Tibial nerve (tissue), 4 donors: ENCODE measurements at regions not wholly inside any gene's neighbourhood (a gene's known extent, or its start where the extent isn't known, plus 50 kb on each side); places are given as distances from the start of the nearest gene placed in this dataset.
"Not testable (repeated sequence)": the region's sequence is repeated elsewhere in the genome, so short reads cannot be mapped to it uniquely, and the experiment has no call there.

Experiments
- DNase-seq, 2 donors: peaks; one replicate each; pipeline ENCODE4 v3.0.0-alpha.2; 2019; ENCODE audit warnings: low spot score in 2 of 2
- H3K27ac ChIP-seq, 4 donors: fragments of 200-600 bp; sonication (generic) in 3 of 4; one replicate each; pipeline ENCODE4 v1.5.1; 2017 to 2019; ENCODE audit warnings: mild to moderate bottlenecking in 1 of 4
- H3K27me3 ChIP-seq, 2 donors: fragments of 200-600 bp; sonication (generic) in 1 of 2; one replicate each; pipeline versions ENCODE4 v1.5.1 to v1.6.0; 2017 to 2019
- H3K36me3 ChIP-seq, 3 donors: fragments of 200-600 bp; sonication (generic); one replicate each; pipeline ENCODE4 v1.5.1; 2018 to 2019
- H3K4me1 ChIP-seq, 4 donors: fragments of 200-600 bp; sonication (generic) in 3 of 4; one replicate each; pipeline ENCODE4 v1.5.1; 2017 to 2019
- H3K4me3 ChIP-seq, 4 donors: fragments of 200-600 bp; sonication (generic) in 3 of 4; one replicate each; pipeline ENCODE4 v1.5.1; 2017 to 2019; ENCODE audit warnings: mild to moderate bottlenecking in 1 of 4, moderate library complexity in 1 of 4
- H3K9me3 ChIP-seq, 4 donors: fragments of 200-600 bp; sonication (generic) in 3 of 4; one replicate each; pipeline ENCODE4 v1.5.1; 2017 to 2019
- EP300 ChIP-seq, 2 donors: sonication (generic); formaldehyde crosslinking; IDR thresholded peaks; one replicate each; pipeline ENCODE4 v1.6.1; 2017; ENCODE audit warnings: antibody characterized with exemption in 2 of 2, mild to moderate bottlenecking in 1 of 2
- POLR2A ChIP-seq, 2 donors: fragments of 450-650 bp; IDR thresholded peaks; one replicate each; pipeline ENCODE4 v1.6.1; 2017; ENCODE audit warnings: antibody characterized with exemption in 2 of 2, mild to moderate bottlenecking in 2 of 2, moderate library complexity in 2 of 2
- WGBS, 2 donors: methylation state at CpG; one replicate each; pipeline ENCODE4 v1.1.5; 2018; 5-methylcytosine and 5-hydroxymethylcytosine counted together
- TF ChIP-seq, protein P1 (sequence below), 5 experiments: fragments of 200-600 bp in 3 of 5; fragments of 450-650 bp in 2 of 5; sonication (generic) in 3 of 5; IDR thresholded peaks; one replicate each; pipeline ENCODE4 v1.5.1; 2016 to 2019; ENCODE audit warnings: antibody characterized with exemption in 5 of 5, mild to moderate bottlenecking in 3 of 5, moderate library complexity in 2 of 5

DNA sequence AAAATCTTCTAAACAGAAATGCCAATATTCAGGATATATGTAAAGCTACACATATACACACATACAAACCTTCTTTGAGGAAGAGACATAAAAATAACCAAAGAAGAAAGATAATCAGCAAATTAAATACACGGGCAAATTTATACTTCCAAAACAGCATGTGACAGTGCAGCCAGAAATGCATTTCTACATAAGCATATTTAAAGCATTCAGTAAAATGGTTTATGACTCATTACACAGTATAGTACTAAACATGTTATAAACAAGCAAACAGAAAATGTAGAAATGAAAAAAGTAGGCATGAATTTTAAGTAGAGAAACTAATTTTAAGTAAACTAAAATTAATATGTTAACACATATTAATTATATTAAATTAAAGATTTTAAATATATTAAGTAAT lies 1717.2 kb downstream of the OTOL1 start:
- no peaks in the 10 kb centered on the region for H3K36me3 ChIP-seq
- no peak for DNase-seq
- no peaks in the 10 kb centered on the region for H3K4me1 ChIP-seq
- H3K9me3 ChIP-seq = no peaks in the 10 kb centered on the region
- H3K27ac ChIP-seq = no peak overlapping the region
- TF ChIP-seq EP300 (IDR thresholded peaks at IDR 0.05) (no peak), POLR2A (IDR thresholded peaks at IDR 0.05) (no peak)
- TF ChIP-seq, protein P1, sequence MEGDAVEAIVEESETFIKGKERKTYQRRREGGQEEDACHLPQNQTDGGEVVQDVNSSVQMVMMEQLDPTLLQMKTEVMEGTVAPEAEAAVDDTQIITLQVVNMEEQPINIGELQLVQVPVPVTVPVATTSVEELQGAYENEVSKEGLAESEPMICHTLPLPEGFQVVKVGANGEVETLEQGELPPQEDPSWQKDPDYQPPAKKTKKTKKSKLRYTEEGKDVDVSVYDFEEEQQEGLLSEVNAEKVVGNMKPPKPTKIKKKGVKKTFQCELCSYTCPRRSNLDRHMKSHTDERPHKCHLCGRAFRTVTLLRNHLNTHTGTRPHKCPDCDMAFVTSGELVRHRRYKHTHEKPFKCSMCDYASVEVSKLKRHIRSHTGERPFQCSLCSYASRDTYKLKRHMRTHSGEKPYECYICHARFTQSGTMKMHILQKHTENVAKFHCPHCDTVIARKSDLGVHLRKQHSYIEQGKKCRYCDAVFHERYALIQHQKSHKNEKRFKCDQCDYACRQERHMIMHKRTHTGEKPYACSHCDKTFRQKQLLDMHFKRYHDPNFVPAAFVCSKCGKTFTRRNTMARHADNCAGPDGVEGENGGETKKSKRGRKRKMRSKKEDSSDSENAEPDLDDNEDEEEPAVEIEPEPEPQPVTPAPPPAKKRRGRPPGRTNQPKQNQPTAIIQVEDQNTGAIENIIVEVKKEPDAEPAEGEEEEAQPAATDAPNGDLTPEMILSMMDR (IDR thresholded peaks at IDR 0.05) = no peak
- H3K4me3 ChIP-seq = no peak overlapping the region
- no peaks in the 10 kb centered on the region for H3K27me3 ChIP-seq
- 78 to 82% methylated on average over 1 of the region's 1 CpG for WGBS, 2 donors

DNA sequence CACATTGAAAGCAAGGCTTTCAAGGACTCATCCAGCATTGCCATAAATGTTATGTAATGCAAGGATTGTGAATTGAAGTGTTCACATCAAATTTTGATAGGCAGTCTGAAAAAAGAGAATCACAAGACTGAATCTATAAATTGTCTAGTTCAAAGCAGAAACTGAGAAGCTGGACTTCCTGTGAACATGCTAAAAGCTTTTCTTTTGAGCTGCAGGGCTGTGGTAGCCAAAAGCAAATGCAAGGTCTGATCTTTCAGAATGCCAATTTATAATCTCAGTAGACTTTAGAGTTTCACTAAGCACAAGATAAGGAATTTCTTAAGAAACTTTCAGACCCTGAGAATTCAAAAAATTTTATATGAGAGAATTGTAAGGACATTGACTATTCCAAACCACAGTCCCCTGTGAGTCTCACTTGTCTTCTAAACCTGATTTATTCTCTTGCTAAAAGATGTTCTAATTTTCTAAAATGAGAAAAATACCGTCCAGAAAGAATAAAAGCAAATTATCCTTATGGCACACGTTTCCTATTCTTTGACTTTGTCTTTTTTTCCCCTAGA lies 1700.3 kb downstream of the OTOL1 start:
- no peak overlapping the region for H3K27ac ChIP-seq
- no peaks in the 10 kb centered on the region for H3K36me3 ChIP-seq
- H3K4me3 ChIP-seq = no peak overlapping the region
- no peak for DNase-seq
- peaks cover 0 to 5% (median 0%) of the 10 kb centered on the region in 4 donors for H3K4me1 ChIP-seq
- 43 to 45% methylated on average over 2 of the region's 2 CpGs for WGBS, 2 donors
- H3K27me3 ChIP-seq = no peaks in the 10 kb centered on the region
- no peak for TF ChIP-seq POLR2A (IDR thresholded peaks at IDR 0.05)
- TF ChIP-seq, protein P1 (IDR thresholded peaks at IDR 0.05) = no peak
- no peak for TF ChIP-seq EP300 (IDR thresholded peaks at IDR 0.05)
- H3K9me3 ChIP-seq = no peaks in the 10 kb centered on the region

DNA sequence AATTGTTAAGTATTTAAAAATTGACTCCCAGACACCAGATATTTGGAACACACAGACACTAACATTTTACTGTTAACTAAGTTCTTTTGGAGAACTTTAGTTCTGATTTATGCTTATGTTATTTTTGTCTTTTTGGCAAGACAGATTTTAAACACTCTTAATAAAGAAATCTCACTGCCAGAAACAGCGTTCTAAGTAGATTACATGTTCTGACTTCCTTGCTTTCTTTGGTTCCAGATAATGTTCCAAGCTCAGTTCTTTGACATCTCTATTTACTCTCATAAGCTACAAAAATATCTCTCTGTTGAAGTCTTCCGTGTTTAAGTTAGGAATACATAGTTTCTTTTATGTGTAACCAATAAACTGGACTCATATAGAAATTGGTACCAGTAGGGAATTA lies 1699.6 kb downstream of the OTOL1 start:
- Histone ChIP-seq H3K9me3 (no peaks in the 10 kb centered on the region), H3K27me3 (no peaks in the 10 kb centered on the region), H3K27ac (no peak overlapping the region), H3K4me3 (no peak overlapping the region), H3K4me1 (peaks cover 0 to 5% (median 0%) of the 10 kb centered on the region in 4 donors), H3K36me3 (no peaks in the 10 kb centered on the region)
- WGBS, 2 donors = 30 to 48% methylated on average over 2 of the region's 2 CpGs
- no peak for DNase-seq
- TF ChIP-seq EP300 (IDR thresholded peaks at IDR 0.05) (no peak), POLR2A (IDR thresholded peaks at IDR 0.05) (no peak)
- TF ChIP-seq, protein P1 (IDR thresholded peaks at IDR 0.05) = no peak

DNA sequence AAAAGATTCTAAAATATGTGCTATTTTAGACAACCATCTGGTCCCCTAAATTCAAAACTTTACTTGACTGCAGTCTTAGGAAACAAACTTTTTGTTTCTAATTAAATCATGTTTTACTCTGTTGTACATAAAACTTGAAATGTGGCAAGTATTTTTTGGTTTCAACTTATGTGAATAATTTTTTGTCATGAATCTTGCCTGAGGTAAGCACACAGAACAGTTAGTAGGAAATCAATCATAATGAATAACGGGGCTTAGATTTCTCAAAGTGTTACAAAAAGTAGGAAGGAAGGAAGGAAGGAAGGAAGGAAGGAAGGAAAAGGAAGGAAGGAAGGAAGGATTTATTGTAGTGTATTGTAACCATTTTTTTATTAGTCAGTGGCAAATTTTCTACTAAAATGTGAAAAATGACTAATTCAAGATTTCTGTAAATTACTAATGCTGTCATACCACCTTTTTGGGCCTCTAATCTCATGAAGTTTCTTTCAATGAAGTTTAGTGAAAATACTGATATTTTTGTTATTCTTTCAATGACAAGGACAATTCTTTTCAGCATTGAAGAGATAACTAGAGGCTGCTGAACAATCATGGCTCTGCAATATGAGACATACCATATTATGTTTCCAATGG lies 1689.2 kb downstream of the OTOL1 start:
- Histone ChIP-seq H3K9me3 (no peaks in the 10 kb centered on the region), H3K4me1 (no peaks in the 10 kb centered on the region), H3K27me3 (no peaks in the 10 kb centered on the region), H3K36me3 (no peaks in the 10 kb centered on the region), H3K4me3 (no peak overlapping the region), H3K27ac (no peak overlapping the region)
- no peak for DNase-seq
- WGBS, 2 donors = 71 to 73% methylated on average over 1 of the region's 1 CpG
- TF ChIP-seq EP300 (IDR thresholded peaks at IDR 0.05) (no peak), POLR2A (IDR thresholded peaks at IDR 0.05) (no peak)
- TF ChIP-seq, protein P1 (IDR thresholded peaks at IDR 0.05) = no peak

DNA sequence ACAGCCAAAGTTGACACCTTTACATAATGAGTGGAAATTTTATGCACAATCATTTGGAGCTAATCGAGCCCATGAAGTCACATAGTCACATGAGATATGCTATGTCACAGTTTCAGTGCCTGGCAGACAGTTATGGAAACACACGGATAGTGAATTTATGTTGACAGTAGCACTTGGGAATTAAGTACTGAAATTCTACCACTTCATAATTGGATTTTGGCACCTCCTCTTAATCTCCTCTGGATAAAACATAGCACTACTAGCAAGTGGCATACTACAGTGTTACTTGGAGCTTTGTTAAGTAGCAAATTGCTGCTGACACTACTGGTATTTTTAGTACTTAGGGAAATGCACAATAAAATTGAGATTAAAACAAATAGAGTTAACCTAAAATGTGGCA lies 1679.4 kb downstream of the OTOL1 start:
- TF ChIP-seq, protein P1 (IDR thresholded peaks at IDR 0.05) = no peak
- TF ChIP-seq EP300 (IDR thresholded peaks at IDR 0.05) (no peak), POLR2A (IDR thresholded peaks at IDR 0.05) (no peak)
- WGBS, 2 donors = 31 to 57% methylated on average over 2 of the region's 2 CpGs
- Histone ChIP-seq H3K36me3 (no peaks in the 10 kb centered on the region), H3K4me1 (no peaks in the 10 kb centered on the region), H3K9me3 (peaks cover 0 to 6% (median 0%) of the 10 kb centered on the region in 4 donors), H3K4me3 (no peak overlapping the region), H3K27ac (no peak overlapping the region), H3K27me3 (no peaks in the 10 kb centered on the region)
- no peak for DNase-seq

DNA sequence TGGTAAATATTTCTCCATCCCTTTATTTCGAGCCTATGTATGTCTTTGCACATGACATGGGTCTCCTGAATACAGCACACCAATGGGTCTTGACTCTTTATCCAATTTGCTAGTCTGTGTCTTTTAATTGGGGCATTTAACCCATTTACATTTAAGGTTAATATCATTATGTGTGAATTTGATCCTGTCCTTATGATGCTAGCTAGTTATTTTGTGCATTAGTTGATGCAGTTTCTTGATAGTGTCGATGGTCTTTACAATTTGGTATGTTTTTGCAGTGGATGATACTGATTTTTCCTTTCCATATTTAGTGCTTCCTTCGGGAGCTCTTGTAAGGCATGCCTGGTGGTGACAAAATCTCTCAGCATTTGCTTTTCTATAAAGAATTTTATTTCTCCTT lies 1675.9 kb downstream of the OTOL1 start:
- H3K4me1 ChIP-seq, H3K36me3 ChIP-seq, H3K4me3 ChIP-seq, DNase-seq, H3K9me3 ChIP-seq, H3K27me3 ChIP-seq, H3K27ac ChIP-seq: not testable (repeated sequence)
- 81% methylated on average over 3 of the region's 3 CpGs for WGBS, 2 donors
